A549 (cell line): ENCODE measurements at regions not wholly inside any gene's neighbourhood (a gene's known extent, or its start where the extent isn't known, plus 50 kb on each side); places are given as distances from the start of the nearest gene placed in this dataset.
A peak's percentile ranks its signal among the peaks of the same experiment; 100 is the strongest.

Source experiments
- ATAC-seq, 2 experiments: fragments of 200-7000 bp in 1 of 2; fragments of >200 bp in 1 of 2; cut with Nextera tagmentation in 1 of 2; cut with Tn5 transposase in 1 of 2; 3 replicates each; pipeline versions ENCODE4 v1.8.0 to v1.9.1; 2018 to 2020; ENCODE audit warnings: mild to moderate bottlenecking in 1 of 2, moderate library complexity in 1 of 2
- CTCF ChIA-PET: fragments of 300-600 bp; sonication (Branson Sonifier 250); formaldehyde crosslinking; extraction: SDS; loops from one replicate; lab custom pipeline; 2021; ENCODE audit warnings: antibody characterized with exemption, inconsistent platforms; lab: Yijun Ruan, JAX
- POLR2A ChIA-PET: fragments of 350-600 bp; formaldehyde crosslinking; extraction: SDS; loops from one replicate; lab custom pipeline; 2021; ENCODE audit warnings: antibody characterized with exemption, inconsistent platforms; lab: Yijun Ruan, JAX
- DNase-seq, 2 experiments: peaks; one replicate each; pipeline versions ENCODE4 v3.0.0 to v3.0.0-alpha.2; 2011 to 2016; ENCODE audit warnings: low read depth in 1 of 2, low spot score in 1 of 2
- FAIRE-seq: peaks from 2 replicates; lab custom pipeline; 2011; peaks lifted over from hg19 to GRCh38; lab: Jason Lieb, UNC
- H3K27ac ChIP-seq, 2 experiments: fragments of >200 bp; sonication (Bioruptor Twin); formaldehyde crosslinking; 3 replicates each; pipeline ENCODE4 v1.5.1; 2016 to 2017
- H3K4me1 ChIP-seq: fragments of >200 bp; sonication (Bioruptor Twin); formaldehyde crosslinking; 3 replicates; pipeline ENCODE4 v1.6.1; 2016
- H3K4me2 ChIP-seq: fragments of >200 bp; sonication (Bioruptor Twin); formaldehyde crosslinking; 3 replicates; pipeline ENCODE4 v1.6.1; 2016
- H3K4me3 ChIP-seq: fragments of >200 bp; sonication (Bioruptor Twin); formaldehyde crosslinking; 3 replicates; pipeline ENCODE4 v1.5.1; 2016
- H3K9me3 ChIP-seq: fragments of >200 bp; sonication (Bioruptor Twin); formaldehyde crosslinking; 3 replicates; pipeline ENCODE4 v1.6.1; 2016
- BHLHE40 ChIP-seq: IDR thresholded peaks from 2 replicates; pipeline ENCODE4 v1.6.1; 2012; ENCODE audit warnings: low read depth, low read length, inconsistent platforms
- CBX2 ChIP-seq: fragments of 200-600 bp; sonication (generic); IDR thresholded peaks from 2 replicates; pipeline ENCODE4 v1.6.1; 2016; ENCODE audit warnings: low read depth, mild to moderate bottlenecking, borderline replicate concordance
- CBX8 ChIP-seq: fragments of 200-600 bp; sonication (generic); IDR thresholded peaks from 2 replicates; pipeline ENCODE4 v1.6.1; 2016
- CEBPB ChIP-seq, 2 experiments: fragments of >200 bp in 1 of 2; sonication (Bioruptor Twin) in 1 of 2; formaldehyde crosslinking in 1 of 2; IDR thresholded peaks; 2 replicates each; pipeline ENCODE4 v1.6.1; 2012 to 2016
- CHD2 ChIP-seq: fragments of 150-350 bp; IDR thresholded peaks from 2 replicates; pipeline ENCODE4 v1.6.1; 2014; ENCODE audit warnings: low read length; ENCODE audit not compliant: partially characterized antibody
- EHF ChIP-seq: fragments of 250-450 bp; sonication (Bioruptor Pico); IDR thresholded peaks from 2 replicates; pipeline ENCODE4 v1.5.0; 2020; ENCODE audit warnings: mild to moderate bottlenecking
- FOSL2 ChIP-seq, 2 experiments: fragments of 450-650 bp in 1 of 2; fragments of >200 bp in 1 of 2; sonication (Bioruptor Twin) in 1 of 2; formaldehyde crosslinking; IDR thresholded peaks; 2 replicates each; pipeline versions ENCODE4 v1.5.0 to v1.6.1; 2016 to 2020; ENCODE audit warnings: mild to moderate bottlenecking in 1 of 2, moderate library complexity in 1 of 2
- GATA3 ChIP-seq: IDR thresholded peaks from 2 replicates; pipeline ENCODE4 v1.6.1; 2012; ENCODE audit warnings: borderline replicate concordance
- HOXB13 ChIP-seq: fragments of 250-450 bp; sonication (Bioruptor Pico); IDR thresholded peaks from 2 replicates; pipeline ENCODE4 v1.5.0; 2020; ENCODE audit warnings: low read depth, mild to moderate bottlenecking, moderate library complexity
- JUNB ChIP-seq: fragments of >200 bp; sonication (Bioruptor Twin); formaldehyde crosslinking; IDR thresholded peaks from 2 replicates; pipeline ENCODE4 v1.6.1; 2016
- MAFK ChIP-seq: fragments of 450-650 bp; IDR thresholded peaks from 2 replicates; pipeline ENCODE4 v1.6.1; 2014; ENCODE audit not compliant: partially characterized antibody
- MAZ ChIP-seq: fragments of 150-350 bp; IDR thresholded peaks from 2 replicates; pipeline ENCODE4 v1.6.1; 2014; ENCODE audit warnings: antibody characterized with exemption, low read depth, low read length, borderline replicate concordance
- NPAS2 ChIP-seq: fragments of 250-450 bp; sonication (Bioruptor Pico); IDR thresholded peaks from 2 replicates; pipeline ENCODE4 v1.8.0; 2022; ENCODE audit warnings: mild to moderate bottlenecking, moderate library complexity, borderline replicate concordance
- PHF8 ChIP-seq: fragments of 200-600 bp; sonication (generic); IDR thresholded peaks from 2 replicates; pipeline ENCODE4 v1.6.1; 2016; ENCODE audit warnings: low read depth, mild to moderate bottlenecking, antibody characterized with exemption, moderate library complexity, borderline replicate concordance
- RFX5 ChIP-seq: fragments of 450-650 bp; IDR thresholded peaks from 2 replicates; pipeline ENCODE4 v1.7.1; 2014; ENCODE audit warnings: antibody characterized with exemption, mild to moderate bottlenecking, moderate library complexity
- RNF2 ChIP-seq: fragments of 200-600 bp; sonication (generic); IDR thresholded peaks from 2 replicates; pipeline ENCODE4 v1.6.1; 2016; ENCODE audit warnings: low read depth, mild to moderate bottlenecking, antibody characterized with exemption, moderate library complexity, borderline replicate concordance
- SMC3 ChIP-seq: fragments of >200 bp; sonication (Bioruptor Twin); formaldehyde crosslinking; IDR thresholded peaks from 3 replicates; pipeline ENCODE4 v1.6.1; 2018; ENCODE audit warnings: inconsistent platforms
- ZC3H11A ChIP-seq: fragments of 450-650 bp; IDR thresholded peaks from 2 replicates; pipeline ENCODE4 v1.6.1; 2014; ENCODE audit warnings: antibody characterized with exemption, mild to moderate bottlenecking
- ZSCAN20 ChIP-seq: fragments of 250-450 bp; sonication (Bioruptor Pico); IDR thresholded peaks from 2 replicates; pipeline ENCODE4 v1.8.0; 2022; ENCODE audit warnings: mild to moderate bottlenecking, moderate library complexity
- WGBS: methylation state at CpG from one replicate; pipeline ENCODE4 v1.1.6; 2017; ENCODE audit errors: missing lambda C conversion rate; 5-methylcytosine and 5-hydroxymethylcytosine counted together
- TF ChIP-seq, protein P1 (sequence below): fragments of 200-600 bp; sonication (generic); IDR thresholded peaks from 2 replicates; pipeline ENCODE4 v1.6.1; 2016; ENCODE audit warnings: antibody characterized with exemption, mild to moderate bottlenecking, moderate library complexity
- TF ChIP-seq, protein P2 (sequence below): fragments of 250-450 bp; sonication (Bioruptor Pico); IDR thresholded peaks from 2 replicates; pipeline ENCODE4 v1.5.0; 2020; ENCODE audit warnings: low read depth, mild to moderate bottlenecking, moderate library complexity
- TF ChIP-seq, protein P3 (sequence below): fragments of 150-350 bp; IDR thresholded peaks from 2 replicates; pipeline ENCODE4 v1.6.1; 2014; ENCODE audit warnings: low read depth, mild to moderate bottlenecking, low read length
- TF ChIP-seq, protein P4 (sequence below): IDR thresholded peaks from 2 replicates; pipeline ENCODE4 v1.6.1; 2012; ENCODE audit warnings: low read depth, borderline replicate concordance

DNA sequence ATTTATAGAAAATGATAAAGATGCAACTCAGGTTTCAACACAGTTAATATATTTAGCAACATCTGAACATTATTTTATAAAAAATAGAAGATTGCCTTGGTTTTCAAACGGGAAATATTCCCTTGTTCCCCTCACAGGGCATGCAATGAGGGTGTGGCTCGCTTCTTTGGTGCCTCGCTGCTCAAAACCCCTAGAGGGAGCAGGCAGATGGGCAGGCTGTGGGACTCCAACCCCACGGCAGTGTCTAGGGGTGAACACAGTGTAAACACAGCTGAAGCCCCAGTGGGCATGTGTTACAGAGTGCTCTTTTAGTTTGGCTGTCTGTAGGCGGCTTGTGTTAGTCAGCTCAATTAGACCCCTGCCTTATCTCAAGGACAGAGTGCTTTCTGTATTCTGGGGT, 560.8 kb upstream of the IMPG1 start:
- no peak for TF ChIP-seq PHF8
- no peak for TF ChIP-seq BHLHE40
- TF ChIP-seq, protein P1, sequence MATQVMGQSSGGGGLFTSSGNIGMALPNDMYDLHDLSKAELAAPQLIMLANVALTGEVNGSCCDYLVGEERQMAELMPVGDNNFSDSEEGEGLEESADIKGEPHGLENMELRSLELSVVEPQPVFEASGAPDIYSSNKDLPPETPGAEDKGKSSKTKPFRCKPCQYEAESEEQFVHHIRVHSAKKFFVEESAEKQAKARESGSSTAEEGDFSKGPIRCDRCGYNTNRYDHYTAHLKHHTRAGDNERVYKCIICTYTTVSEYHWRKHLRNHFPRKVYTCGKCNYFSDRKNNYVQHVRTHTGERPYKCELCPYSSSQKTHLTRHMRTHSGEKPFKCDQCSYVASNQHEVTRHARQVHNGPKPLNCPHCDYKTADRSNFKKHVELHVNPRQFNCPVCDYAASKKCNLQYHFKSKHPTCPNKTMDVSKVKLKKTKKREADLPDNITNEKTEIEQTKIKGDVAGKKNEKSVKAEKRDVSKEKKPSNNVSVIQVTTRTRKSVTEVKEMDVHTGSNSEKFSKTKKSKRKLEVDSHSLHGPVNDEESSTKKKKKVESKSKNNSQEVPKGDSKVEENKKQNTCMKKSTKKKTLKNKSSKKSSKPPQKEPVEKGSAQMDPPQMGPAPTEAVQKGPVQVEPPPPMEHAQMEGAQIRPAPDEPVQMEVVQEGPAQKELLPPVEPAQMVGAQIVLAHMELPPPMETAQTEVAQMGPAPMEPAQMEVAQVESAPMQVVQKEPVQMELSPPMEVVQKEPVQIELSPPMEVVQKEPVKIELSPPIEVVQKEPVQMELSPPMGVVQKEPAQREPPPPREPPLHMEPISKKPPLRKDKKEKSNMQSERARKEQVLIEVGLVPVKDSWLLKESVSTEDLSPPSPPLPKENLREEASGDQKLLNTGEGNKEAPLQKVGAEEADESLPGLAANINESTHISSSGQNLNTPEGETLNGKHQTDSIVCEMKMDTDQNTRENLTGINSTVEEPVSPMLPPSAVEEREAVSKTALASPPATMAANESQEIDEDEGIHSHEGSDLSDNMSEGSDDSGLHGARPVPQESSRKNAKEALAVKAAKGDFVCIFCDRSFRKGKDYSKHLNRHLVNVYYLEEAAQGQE: no peak
- TF ChIP-seq, all 56 proteins: peak for 0
- Histone ChIP-seq H3K4me1 (no peaks in the 10 kb centered on the region), H3K4me3 (no peak overlapping the region), H3K27ac (no peak overlapping the region), H3K9me3 (no peaks in the 10 kb centered on the region), H3K4me2 (no peak overlapping the region)
- ChIA-PET CTCF (no interaction called here), POLR2A (no interaction called here)
- no peak for DNase-seq
- peak in 1 of 2 experiments; percentile 57; a peak in 2 of 6 replicates for ATAC-seq
- FAIRE-seq: no peak
- WGBS: 11% methylated on average over 5 of the region's 5 CpGs

DNA sequence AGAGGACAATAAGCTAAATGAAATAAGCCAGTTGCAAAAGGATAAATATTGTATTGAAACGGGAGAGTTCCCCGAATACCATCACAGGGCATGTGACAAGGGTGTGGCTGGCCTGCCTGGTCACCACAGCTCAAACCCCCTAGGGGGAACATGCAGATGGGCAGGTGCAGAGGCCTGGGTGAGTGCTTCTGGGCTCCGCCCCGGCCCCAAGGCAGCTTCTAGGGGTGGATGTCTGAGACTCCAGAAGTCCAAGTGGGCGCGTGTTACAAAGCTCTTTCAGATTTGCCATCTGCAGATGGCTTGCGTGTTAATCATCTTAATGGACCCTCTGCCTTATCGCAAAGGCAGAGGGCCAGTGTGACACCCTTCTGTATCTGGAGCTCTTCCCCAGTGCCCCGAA, 559.2 kb upstream of the IMPG1 start:
- no peak for ATAC-seq
- Histone ChIP-seq H3K4me3 (no peak overlapping the region), H3K27ac (no peak overlapping the region), H3K4me1 (no peaks in the 10 kb centered on the region), H3K4me2 (no peak overlapping the region), H3K9me3 (no peaks in the 10 kb centered on the region)
- FAIRE-seq: no peak
- no peak for DNase-seq
- CTCF ChIA-PET: no interaction called here
- POLR2A ChIA-PET: no interaction called here
- 56% methylated on average over 8 of the region's 9 CpGs for WGBS
- no peak for TF ChIP-seq MAFK
- TF ChIP-seq, protein P2, sequence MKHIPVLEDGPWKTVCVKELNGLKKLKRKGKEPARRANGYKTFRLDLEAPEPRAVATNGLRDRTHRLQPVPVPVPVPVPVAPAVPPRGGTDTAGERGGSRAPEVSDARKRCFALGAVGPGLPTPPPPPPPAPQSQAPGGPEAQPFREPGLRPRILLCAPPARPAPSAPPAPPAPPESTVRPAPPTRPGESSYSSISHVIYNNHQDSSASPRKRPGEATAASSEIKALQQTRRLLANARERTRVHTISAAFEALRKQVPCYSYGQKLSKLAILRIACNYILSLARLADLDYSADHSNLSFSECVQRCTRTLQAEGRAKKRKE (CRISPR knock-in tag): no peak

DNA sequence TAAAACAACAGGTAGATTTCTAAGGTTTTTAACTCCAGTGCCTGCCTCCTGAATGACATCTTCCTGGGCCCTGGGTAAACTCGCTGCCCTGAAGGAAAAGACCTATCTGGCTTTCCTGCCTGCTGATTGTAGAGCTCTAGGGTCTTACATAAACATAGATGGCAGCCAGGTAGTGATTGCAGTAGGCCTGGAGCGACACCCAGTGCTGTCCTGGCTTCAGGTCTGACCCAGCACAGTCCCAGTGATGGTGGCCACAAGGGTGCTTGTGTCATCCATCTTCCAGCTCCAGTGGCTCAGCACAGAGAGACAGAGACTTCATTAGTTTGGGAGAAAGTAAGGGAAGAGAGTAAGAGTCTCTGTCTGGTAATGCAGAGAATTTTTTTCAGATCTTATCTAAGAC, 542.9 kb upstream of the IMPG1 start:
- FAIRE-seq: no peak
- 0% methylated on average over 2 of the region's 2 CpGs for WGBS

DNA sequence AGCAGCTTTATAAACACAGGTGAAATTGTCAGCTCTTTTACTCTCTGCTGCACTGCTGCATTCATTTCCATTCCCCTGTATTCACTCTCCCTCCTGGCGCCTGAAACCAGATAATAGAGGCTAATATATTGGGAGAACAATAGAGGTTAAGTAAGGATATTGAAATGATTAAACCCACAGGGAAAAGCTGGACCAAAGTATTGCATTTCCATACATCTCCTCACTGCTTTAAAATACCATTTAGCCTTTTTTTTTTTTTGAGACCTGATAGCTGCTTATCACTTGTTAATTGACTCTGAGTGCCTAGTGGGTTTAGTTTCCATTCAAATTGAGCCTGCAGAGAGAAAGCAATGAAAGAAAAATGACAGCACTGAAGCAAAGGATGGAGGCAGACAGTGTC, 540.5 kb upstream of the IMPG1 start:
- Histone ChIP-seq H3K27ac (no peak overlapping the region), H3K9me3 (no peaks in the 10 kb centered on the region), H3K4me3 (no peak overlapping the region), H3K4me2 (no peak overlapping the region), H3K4me1 (no peaks in the 10 kb centered on the region)
- 10% methylated on average over 1 of the region's 1 CpG for WGBS
- FAIRE-seq (no peak), ATAC-seq (no peak), DNase-seq (no peak)
- CTCF ChIA-PET: no interaction called here
- POLR2A ChIA-PET: no interaction called here
- TF ChIP-seq CBX8 (no peak), ZSCAN20 (no peak), MAZ (no peak), SMC3 (no peak), RNF2 (no peak), CEBPB (IDR thresholded peaks at IDR 0.05) (no peak), NPAS2 (CRISPR knock-in tag) (no peak)
- TF ChIP-seq, protein P3, sequence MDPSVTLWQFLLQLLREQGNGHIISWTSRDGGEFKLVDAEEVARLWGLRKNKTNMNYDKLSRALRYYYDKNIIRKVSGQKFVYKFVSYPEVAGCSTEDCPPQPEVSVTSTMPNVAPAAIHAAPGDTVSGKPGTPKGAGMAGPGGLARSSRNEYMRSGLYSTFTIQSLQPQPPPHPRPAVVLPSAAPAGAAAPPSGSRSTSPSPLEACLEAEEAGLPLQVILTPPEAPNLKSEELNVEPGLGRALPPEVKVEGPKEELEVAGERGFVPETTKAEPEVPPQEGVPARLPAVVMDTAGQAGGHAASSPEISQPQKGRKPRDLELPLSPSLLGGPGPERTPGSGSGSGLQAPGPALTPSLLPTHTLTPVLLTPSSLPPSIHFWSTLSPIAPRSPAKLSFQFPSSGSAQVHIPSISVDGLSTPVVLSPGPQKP: no peak
- TF ChIP-seq, protein P1: no peak

More for the DNA sequence above, 542.9 kb upstream of the IMPG1 start:
- ChIA-PET POLR2A (no interaction called here), CTCF (no interaction called here)
- DNase-seq: no peak
- H3K27ac ChIP-seq: no peak overlapping the region
- no peaks in the 10 kb centered on the region for H3K9me3 ChIP-seq
- H3K4me3 ChIP-seq: no peak overlapping the region
- TF ChIP-seq FOSL2 (IDR thresholded peaks at IDR 0.05): no peak
- no peak for TF ChIP-seq FOSL2 (CRISPR knock-in tag; IDR thresholded peaks at IDR 0.05)
- TF ChIP-seq CBX2: no peak
- TF ChIP-seq, protein P4, sequence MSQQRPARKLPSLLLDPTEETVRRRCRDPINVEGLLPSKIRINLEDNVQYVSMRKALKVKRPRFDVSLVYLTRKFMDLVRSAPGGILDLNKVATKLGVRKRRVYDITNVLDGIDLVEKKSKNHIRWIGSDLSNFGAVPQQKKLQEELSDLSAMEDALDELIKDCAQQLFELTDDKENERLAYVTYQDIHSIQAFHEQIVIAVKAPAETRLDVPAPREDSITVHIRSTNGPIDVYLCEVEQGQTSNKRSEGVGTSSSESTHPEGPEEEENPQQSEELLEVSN: no peak
- no peak for TF ChIP-seq CHD2
- TF ChIP-seq HOXB13 (CRISPR knock-in tag): no peak
- TF ChIP-seq GATA3: no peak
- TF ChIP-seq RNF2: no peak
- TF ChIP-seq RFX5: no peak
- no peak for TF ChIP-seq ZC3H11A
- no peak for TF ChIP-seq EHF
- no peak for TF ChIP-seq JUNB
- H3K4me1 ChIP-seq: no peaks in the 10 kb centered on the region
- H3K4me2 ChIP-seq: no peak overlapping the region
- ATAC-seq: no peak
